ENCODE measurements at regions not wholly inside any gene's neighbourhood (a gene's known extent, or its start where the extent isn't known, plus 50 kb on each side); places are given as distances from the start of the nearest gene placed in this dataset.
"Not testable (repeated sequence)": the region's sequence is repeated elsewhere in the genome, so short reads cannot be mapped to it uniquely, and the experiment has no call there.

GRCh38 chr1:82062206-82062605 is 261.5 kb downstream of the ADGRL2 start:
- no peak for DNase-seq

GRCh38 chr1:82059959-82060358 is 259.2 kb downstream of the ADGRL2 start:
- DNase-seq: no peak

GRCh38 chr1:82057011-82057410 is 256.3 kb downstream of the ADGRL2 start:
- DNase-seq: no peak

- not testable (repeated sequence) for DNase-seq
These were observed 254.6 kb downstream of the ADGRL2 start for GRCh38 chr1:82055375-82055774.

GRCh38 chr1:82052563-82052962 is 251.8 kb downstream of the ADGRL2 start:
- DNase-seq: no peak

GRCh38 chr1:82048596-82048995 is 247.9 kb downstream of the ADGRL2 start:
- no peak for DNase-seq

GRCh38 chr1:82045221-82045620 is 244.5 kb downstream of the ADGRL2 start:
- DNase-seq: no peak

GRCh38 chr1:82044536-82044935 is 243.8 kb downstream of the ADGRL2 start:
- DNase-seq: no peak

- no peak for DNase-seq
These were observed 243.4 kb downstream of the ADGRL2 start for GRCh38 chr1:82044111-82044510.

- no peak for DNase-seq
These were observed 241.7 kb downstream of the ADGRL2 start for GRCh38 chr1:82042306-82043060.

Data from COR-L47 (cell line).